GM21447 (cell line): ENCODE measurements at regions not wholly inside any gene's neighbourhood (a gene's known extent, or its start where the extent isn't known, plus 50 kb on each side); places are given as distances from the start of the nearest gene placed in this dataset.
"Not testable (repeated sequence)": the region's sequence is repeated elsewhere in the genome, so short reads cannot be mapped to it uniquely, and the experiment has no call there.

Source experiments
- ATAC-seq: cut with Tn5 transposase; IDR thresholded peaks from one replicate; pipeline ENCODE4 v1.9.1; 2021; ENCODE audit not compliant: unreplicated experiment

GRCh38 chr2:16375351-16375750 is 290.3 kb downstream of the CYRIA start:
- ATAC-seq = no peak

DNA sequence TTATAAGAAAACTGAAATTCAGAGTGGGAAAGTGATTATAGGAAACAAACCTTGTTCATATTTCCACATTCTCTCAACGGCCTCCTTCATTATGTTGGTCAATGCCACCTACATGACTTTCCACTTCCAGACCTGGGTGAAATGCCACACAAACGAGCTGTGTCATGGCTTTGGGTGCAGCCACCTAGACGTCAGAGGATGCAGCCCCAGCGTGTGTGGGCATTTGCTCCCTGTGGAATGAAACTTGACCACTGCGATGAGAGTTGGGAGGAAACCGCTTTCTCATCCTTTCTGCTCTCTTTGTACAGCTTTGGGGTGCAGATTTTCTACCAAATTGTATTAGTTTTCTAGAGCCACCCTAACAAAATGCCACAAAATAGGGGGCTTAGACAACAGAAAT is 291.0 kb downstream of the CYRIA start:
- ATAC-seq = no peak

- no peak for ATAC-seq
Observed at GRCh38 chr2:16373341-16373740, 292.3 kb downstream of the CYRIA start.

- ATAC-seq = no peak
Observed at GRCh38 chr2:16371751-16372150, 293.9 kb downstream of the CYRIA start.

- ATAC-seq = no peak
Observed at GRCh38 chr2:16368951-16369350, 296.7 kb downstream of the CYRIA start.

GRCh38 chr2:16368328-16368727 is 297.3 kb downstream of the CYRIA start:
- ATAC-seq = no peak

DNA sequence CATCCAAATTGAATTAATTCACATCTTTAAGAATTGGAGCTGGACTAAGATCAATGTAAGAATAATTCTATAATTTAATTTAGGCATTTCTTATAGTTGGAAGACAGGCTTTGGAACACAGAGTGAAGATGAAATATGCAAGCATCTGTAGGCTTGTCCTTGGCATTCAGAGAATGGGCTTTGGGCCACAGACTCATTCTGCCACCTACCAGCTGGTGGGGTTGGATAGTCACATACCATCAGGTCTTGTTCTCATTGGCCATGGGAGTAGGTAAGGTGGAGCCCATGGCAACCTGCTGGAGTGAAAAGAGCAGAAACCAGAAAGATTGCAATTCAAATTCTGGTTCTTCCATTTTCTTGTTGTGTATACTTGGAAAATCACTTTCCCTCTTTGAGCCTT is 300.3 kb downstream of the CYRIA start:
- ATAC-seq = no peak

DNA sequence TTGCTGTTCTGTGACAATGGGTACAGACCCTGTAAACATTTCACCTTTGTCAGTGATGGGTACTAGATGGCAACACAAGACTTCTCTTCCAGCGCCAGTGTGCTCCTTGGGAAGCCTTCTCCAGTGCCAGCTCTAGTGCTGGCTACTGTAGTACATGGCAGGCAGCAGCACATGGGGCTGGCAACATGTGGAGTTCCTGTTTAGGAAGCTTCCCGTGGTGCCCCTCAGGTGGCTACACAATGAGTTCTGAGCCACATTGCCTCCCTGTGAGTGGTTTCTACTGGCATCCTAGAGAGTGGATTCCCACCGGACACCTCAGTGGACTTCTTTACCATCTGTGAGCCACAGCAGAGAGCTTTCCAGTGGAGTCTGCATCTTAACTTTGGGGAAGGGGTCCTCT is 302.1 kb downstream of the CYRIA start:
- ATAC-seq = no peak

DNA sequence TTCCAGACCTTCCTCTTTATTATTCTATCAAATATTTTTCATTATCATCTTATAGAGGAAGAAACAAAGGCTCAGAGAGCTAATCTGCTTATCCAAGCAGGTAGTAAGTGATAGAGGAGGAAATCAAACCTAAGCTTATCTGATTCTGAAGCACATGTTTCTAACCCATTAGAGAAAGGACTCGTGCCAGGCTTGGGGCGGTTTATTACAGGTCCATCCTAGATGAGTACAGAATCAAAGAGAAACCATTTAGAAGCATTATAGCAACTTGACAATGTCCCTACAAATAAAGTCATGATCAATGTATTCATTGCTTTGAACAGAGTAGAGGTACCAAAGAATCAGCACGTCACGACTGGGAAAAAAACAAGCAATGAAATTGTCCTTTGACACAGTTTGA is 303.0 kb downstream of the CYRIA start:
- ATAC-seq = no peak

GRCh38 chr2:16361261-16361995 is 304.2 kb downstream of the CYRIA start:
- no peak for ATAC-seq

DNA sequence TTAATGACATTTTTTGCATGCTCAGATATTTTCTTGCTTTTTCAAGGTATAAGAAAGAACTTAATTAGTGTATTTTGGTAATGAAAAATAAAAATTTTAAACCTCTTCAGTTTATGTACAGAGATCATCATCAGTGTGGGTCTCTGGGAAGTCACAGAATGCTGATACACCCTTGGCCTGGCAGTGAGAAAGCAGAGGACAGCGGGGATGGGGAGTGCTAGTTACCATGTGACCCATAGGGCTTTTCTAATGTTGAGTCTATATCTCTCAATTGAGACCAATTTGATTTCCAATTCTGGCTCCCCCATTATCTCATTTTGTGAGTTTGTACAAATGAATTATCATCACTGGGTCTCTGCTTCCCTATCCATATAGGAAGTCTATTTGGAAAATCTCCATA is 305.7 kb downstream of the CYRIA start:
- ATAC-seq = no peak

DNA sequence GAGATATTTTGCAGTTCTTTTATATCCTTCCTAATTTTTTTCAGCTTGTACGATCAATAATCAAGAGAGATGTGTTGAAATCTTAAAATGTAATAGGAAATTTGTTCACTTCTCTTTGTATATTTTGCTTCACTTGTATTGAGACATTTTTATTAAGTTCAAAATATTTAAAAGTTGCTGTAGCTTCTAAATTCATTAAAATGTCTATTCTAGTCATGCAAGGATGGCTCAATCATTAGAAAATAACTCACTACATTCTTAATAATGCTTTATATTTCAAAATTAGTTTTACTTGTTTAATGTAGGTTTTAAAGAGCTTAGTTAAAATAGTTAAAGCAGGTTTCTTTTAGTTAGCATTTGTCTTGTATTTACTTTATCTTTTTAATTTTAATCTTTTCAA is 308.4 kb downstream of the CYRIA start:
- no peak for ATAC-seq

GRCh38 chr2:16351541-16351940 is 314.1 kb downstream of the CYRIA start:
- no peak for ATAC-seq

- ATAC-seq = no peak
Observed at GRCh38 chr2:16351137-16351536, 314.5 kb downstream of the CYRIA start.

GRCh38 chr2:16350211-16350610 is 315.4 kb downstream of the CYRIA start:
- ATAC-seq = no peak

GRCh38 chr2:16349811-16350210 is 315.8 kb downstream of the CYRIA start:
- ATAC-seq = no peak

GRCh38 chr2:16348821-16349515 is 316.7 kb downstream of the CYRIA start:
- ATAC-seq = no peak

DNA sequence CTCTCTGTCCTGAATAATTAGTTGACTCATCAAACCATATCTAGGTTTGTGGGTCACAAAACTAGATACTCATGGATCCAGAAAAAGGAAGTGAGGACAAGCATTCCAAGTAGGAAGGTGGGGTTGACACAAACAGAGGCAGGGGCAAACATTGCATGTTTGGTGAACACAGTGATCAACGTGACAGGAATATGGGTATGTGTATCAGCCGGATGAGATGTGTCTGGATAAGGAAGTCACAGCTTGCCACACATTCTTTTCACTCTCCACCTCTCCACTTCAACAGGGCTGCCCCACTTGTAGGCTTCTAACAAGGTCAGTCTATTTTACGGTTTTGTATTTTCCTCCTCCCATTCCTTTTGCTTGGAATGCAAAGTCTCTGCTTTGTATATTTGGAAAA is 319.0 kb downstream of the CYRIA start:
- no peak for ATAC-seq

DNA sequence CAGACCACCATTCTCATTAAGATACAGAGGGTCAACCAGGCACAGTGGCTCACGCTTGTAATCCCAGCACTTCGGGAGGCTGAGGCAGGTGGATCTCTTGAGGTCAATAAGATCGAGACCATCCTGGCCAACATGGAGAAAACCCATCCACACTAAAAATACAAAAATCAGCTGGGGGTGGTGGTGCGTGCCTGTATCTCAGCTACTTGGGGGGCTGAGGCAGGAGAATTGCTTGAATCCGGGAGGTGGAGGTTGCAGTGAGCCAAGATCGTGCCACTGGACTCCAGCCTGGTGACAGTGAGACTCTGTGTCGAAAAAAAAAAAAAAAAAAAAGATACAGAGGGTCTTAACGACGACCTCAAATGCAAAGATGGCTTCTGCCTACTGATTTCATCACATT is 320.4 kb downstream of the CYRIA start:
- not testable (repeated sequence) for ATAC-seq

- no peak for ATAC-seq
Observed at GRCh38 chr2:16339206-16339605, 326.4 kb downstream of the CYRIA start.

DNA sequence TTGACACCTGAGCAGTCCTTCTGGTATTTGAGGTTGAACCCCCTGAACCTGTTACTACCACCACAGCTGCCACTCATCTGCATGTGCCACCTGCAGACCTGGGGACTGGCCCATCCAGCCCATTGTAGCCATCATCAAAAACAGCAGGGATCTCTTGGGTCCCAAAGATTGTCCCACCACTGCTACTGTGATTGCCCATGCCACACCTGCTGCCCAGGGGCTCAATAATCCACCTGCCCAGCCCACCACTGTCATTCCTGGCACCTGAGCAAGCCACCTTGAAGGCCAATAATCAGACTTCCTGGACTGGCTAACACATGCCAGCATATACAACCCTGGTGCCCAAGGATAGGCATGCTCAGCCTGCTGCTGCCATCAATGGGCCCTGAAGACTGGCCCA is 327.6 kb downstream of the CYRIA start:
- ATAC-seq = no peak

DNA sequence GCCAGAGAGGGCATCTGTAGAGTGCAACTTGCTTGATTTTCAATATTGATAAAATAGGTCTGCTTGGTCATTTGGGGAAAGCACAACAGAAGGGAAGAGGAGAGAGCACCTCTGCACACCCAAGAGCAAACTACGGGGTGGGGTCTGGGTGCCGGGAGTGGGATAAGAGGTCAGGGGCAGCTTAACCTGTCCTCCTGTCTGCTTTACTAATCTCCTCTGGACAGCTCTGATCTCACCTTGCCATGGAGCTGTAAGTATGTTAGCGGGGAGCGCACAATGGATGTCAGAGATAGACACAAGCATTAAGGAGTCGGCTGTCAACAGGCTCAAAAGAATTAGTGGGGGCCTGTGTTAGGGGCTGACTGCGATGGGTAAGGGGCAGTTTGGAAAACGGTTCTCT is 328.7 kb downstream of the CYRIA start:
- no peak for ATAC-seq

DNA sequence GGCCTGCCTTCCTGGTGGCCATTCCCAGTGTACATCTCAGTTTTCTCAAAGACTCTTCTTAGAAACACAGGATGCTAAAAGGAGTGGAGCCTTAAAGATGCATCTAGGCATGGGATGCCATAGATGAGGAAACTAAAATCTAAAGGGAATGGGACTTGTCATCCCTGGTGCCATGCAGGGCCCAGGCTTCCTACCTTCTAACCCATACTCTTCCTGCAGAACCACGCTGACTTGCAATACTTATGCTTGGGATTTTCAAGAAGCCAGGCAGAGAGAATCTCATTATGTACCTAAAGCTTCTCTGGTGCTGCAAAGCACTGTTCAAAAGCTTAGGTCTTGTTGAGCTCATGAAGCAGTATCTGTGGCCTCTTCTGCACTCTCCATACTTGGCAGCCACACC is 329.1 kb downstream of the CYRIA start:
- ATAC-seq = no peak
